GM23338 (cell line): ENCODE measurements at regions not wholly inside any gene's neighbourhood (a gene's known extent, or its start where the extent isn't known, plus 50 kb on each side); places are given as distances from the start of the nearest gene placed in this dataset.

ENCODE experiments used
- ATAC-seq: fragments of 200-7000 bp; cut with Tn5 transposase; 3 replicates; pipeline ENCODE4 v1.9.1; 2020
- DNase-seq: peaks from one replicate; pipeline ENCODE4 v3.0.0-alpha.2; 2015; ENCODE audit warnings: low spot score
- H2AFZ ChIP-seq: fragments of 200-600 bp; sonication (generic); 2 replicates; pipeline ENCODE4 v1.8.0; 2016; ENCODE audit warnings: antibody characterized with exemption, mild to moderate bottlenecking, moderate library complexity
- H3F3A ChIP-seq: fragments of 200-600 bp; sonication (generic); replicated peaks from 2 replicates; pipeline ENCODE4 v1.8.0; 2017; ENCODE audit warnings: antibody characterized with exemption, mixed run types, low read depth
- H3K27ac ChIP-seq: fragments of 200-600 bp; sonication (generic); 2 replicates; pipeline ENCODE4 v1.6.1; 2016; ENCODE audit warnings: low read depth
- H3K27me3 ChIP-seq: fragments of 200-600 bp; sonication (generic); 2 replicates; pipeline ENCODE4 v1.8.0; 2016; ENCODE audit warnings: mild to moderate bottlenecking, mixed run types, moderate library complexity; ENCODE audit not compliant: insufficient read depth
- H3K36me3 ChIP-seq: fragments of 200-600 bp; sonication (generic); 2 replicates; pipeline ENCODE4 v1.8.0; 2016; ENCODE audit warnings: mild to moderate bottlenecking; ENCODE audit not compliant: insufficient read depth
- H3K4me1 ChIP-seq: fragments of 200-600 bp; sonication (generic); 2 replicates; pipeline ENCODE4 v1.8.0; 2016; ENCODE audit warnings: mild to moderate bottlenecking, moderate library complexity; ENCODE audit not compliant: insufficient read depth
- H3K4me2 ChIP-seq: fragments of 200-600 bp; sonication (generic); 2 replicates; pipeline ENCODE4 v1.7.1; 2017; ENCODE audit warnings: mixed run types
- H3K4me3 ChIP-seq: fragments of 200-600 bp; sonication (generic); 2 replicates; pipeline ENCODE4 v1.6.1; 2016; ENCODE audit warnings: mixed run types
- H3K79me2 ChIP-seq: fragments of 200-600 bp; sonication (generic); replicated peaks from 2 replicates; pipeline ENCODE4 v1.8.0; 2017; ENCODE audit warnings: mild to moderate bottlenecking; ENCODE audit not compliant: insufficient read depth
- H3K9me2 ChIP-seq: fragments of 200-600 bp; sonication (generic); 2 replicates; pipeline ENCODE4 v1.8.0; 2017; ENCODE audit not compliant: insufficient read depth
- H4K20me1 ChIP-seq: fragments of 200-600 bp; sonication (generic); replicated peaks from 2 replicates; pipeline ENCODE4 v1.8.0; 2017; ENCODE audit warnings: mild to moderate bottlenecking; ENCODE audit not compliant: insufficient read depth
- H3K27ac Mint-ChIP-seq: 2 replicates; pipeline ENCODE4 v1.8.0; 2020; ENCODE audit warnings: inconsistent platforms, mild to moderate bottlenecking, moderate library complexity, mixed read lengths
- H3K27me3 Mint-ChIP-seq: 3 replicates; pipeline ENCODE4 v1.8.0; 2022; ENCODE audit warnings: low read depth, mild to moderate bottlenecking, moderate library complexity, mixed read lengths, inconsistent platforms; ENCODE audit not compliant: insufficient read depth, poor library complexity
- H3K36me3 Mint-ChIP-seq: 3 replicates; pipeline ENCODE4 v1.8.0; 2021; ENCODE audit warnings: low read depth, mild to moderate bottlenecking, inconsistent platforms, moderate library complexity, mixed read lengths
- H3K4me1 Mint-ChIP-seq: 3 replicates; pipeline ENCODE4 v1.8.0; 2020; ENCODE audit warnings: mild to moderate bottlenecking, inconsistent platforms, mixed read lengths
- H3K4me3 Mint-ChIP-seq: 3 replicates; pipeline ENCODE4 v1.8.0; 2021; ENCODE audit warnings: moderate library complexity, mild to moderate bottlenecking, inconsistent platforms, mixed read lengths
- H3K9me3 Mint-ChIP-seq: 3 replicates; pipeline ENCODE4 v1.8.0; 2020; ENCODE audit warnings: moderate library complexity, mild to moderate bottlenecking, inconsistent platforms, mixed read lengths
- CREB1 ChIP-seq: fragments of 250-450 bp; sonication (Bioruptor Pico); IDR thresholded peaks from 2 replicates; pipeline ENCODE4 v1.5.0; 2020; ENCODE audit warnings: low read depth, mild to moderate bottlenecking, moderate library complexity
- EZH2 ChIP-seq: fragments of 200-600 bp; sonication (generic); IDR thresholded peaks from one replicate; pipeline ENCODE4 v1.8.0; 2017; ENCODE audit warnings: antibody characterized with exemption, mild to moderate bottlenecking, low read depth; ENCODE audit not compliant: unreplicated experiment
- JUNB ChIP-seq: IDR thresholded peaks from one replicate; pipeline ENCODE4 v1.6.1; 2016; ENCODE audit warnings: antibody characterized with exemption; ENCODE audit not compliant: unreplicated experiment
- POLR2AphosphoS5 ChIP-seq: IDR thresholded peaks from 2 replicates; pipeline ENCODE4 v1.6.1; 2016; ENCODE audit warnings: antibody characterized with exemption, low read depth
- ZNF114 ChIP-seq: fragments of 250-450 bp; sonication (Bioruptor Pico); IDR thresholded peaks from 2 replicates; pipeline ENCODE4 v1.5.0; 2020; ENCODE audit warnings: mild to moderate bottlenecking, moderate library complexity
- TF ChIP-seq, protein P1 (sequence below): IDR thresholded peaks from 2 replicates; pipeline ENCODE4 v1.6.1; 2016; ENCODE audit warnings: antibody characterized with exemption
- TF ChIP-seq, protein P2 (sequence below): fragments of 250-450 bp; sonication (Bioruptor Pico); IDR thresholded peaks from 2 replicates; pipeline ENCODE4 v1.5.0; 2020; ENCODE audit warnings: mild to moderate bottlenecking, moderate library complexity
- TF ChIP-seq, protein P3 (sequence below): IDR thresholded peaks from one replicate; pipeline ENCODE4 v1.6.1; 2018; ENCODE audit warnings: antibody characterized with exemption; ENCODE audit not compliant: unreplicated experiment

DNA sequence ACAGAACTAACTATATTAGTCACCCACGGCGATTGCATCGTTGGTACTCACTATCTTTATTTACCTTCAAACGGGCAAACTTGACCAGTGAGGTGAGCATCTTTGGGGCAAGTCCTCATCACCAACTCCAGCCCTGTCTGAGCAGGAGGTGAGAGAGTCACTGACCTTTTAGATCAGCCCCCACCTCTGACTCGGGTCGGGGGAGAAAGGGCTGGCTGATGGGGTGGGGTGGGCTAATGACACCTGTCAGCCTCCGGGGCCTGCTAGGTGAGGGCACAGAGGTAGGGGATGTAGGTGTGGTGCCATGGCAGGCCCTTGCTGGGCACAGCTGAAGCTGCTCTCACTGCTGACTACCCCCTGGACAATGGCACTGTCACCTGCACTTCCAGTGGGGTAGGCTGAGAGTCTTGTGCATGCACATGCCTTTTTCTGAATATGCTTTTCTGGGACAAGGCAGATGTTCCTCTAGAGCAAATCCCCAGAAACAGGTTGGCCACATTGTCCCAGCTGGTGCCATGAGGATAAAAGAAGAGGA is 359.5 kb upstream of the MKI67 start:
- Mint-ChIP-seq H3K36me3 (no peaks in the 10 kb centered on the region), H3K27me3 (peaks cover 11% of the 10 kb centered on the region), H3K9me3 (peaks cover 2% of the 10 kb centered on the region; the same call in 1 of the 3 replicates), H3K4me1 (peaks cover 24% of the 10 kb centered on the region), H3K4me3 (no peak overlapping the region), H3K27ac (no peak overlapping the region)
- H3K27me3 ChIP-seq = no peaks in the 10 kb centered on the region
- H3K4me3 ChIP-seq = no peak overlapping the region
- H3K9me2 ChIP-seq = no peaks in the 10 kb centered on the region; the same call in none of the 2 replicates
- TF ChIP-seq, protein P1, sequence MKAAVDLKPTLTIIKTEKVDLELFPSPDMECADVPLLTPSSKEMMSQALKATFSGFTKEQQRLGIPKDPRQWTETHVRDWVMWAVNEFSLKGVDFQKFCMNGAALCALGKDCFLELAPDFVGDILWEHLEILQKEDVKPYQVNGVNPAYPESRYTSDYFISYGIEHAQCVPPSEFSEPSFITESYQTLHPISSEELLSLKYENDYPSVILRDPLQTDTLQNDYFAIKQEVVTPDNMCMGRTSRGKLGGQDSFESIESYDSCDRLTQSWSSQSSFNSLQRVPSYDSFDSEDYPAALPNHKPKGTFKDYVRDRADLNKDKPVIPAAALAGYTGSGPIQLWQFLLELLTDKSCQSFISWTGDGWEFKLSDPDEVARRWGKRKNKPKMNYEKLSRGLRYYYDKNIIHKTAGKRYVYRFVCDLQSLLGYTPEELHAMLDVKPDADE = no peak
- TF ChIP-seq, protein P2, sequence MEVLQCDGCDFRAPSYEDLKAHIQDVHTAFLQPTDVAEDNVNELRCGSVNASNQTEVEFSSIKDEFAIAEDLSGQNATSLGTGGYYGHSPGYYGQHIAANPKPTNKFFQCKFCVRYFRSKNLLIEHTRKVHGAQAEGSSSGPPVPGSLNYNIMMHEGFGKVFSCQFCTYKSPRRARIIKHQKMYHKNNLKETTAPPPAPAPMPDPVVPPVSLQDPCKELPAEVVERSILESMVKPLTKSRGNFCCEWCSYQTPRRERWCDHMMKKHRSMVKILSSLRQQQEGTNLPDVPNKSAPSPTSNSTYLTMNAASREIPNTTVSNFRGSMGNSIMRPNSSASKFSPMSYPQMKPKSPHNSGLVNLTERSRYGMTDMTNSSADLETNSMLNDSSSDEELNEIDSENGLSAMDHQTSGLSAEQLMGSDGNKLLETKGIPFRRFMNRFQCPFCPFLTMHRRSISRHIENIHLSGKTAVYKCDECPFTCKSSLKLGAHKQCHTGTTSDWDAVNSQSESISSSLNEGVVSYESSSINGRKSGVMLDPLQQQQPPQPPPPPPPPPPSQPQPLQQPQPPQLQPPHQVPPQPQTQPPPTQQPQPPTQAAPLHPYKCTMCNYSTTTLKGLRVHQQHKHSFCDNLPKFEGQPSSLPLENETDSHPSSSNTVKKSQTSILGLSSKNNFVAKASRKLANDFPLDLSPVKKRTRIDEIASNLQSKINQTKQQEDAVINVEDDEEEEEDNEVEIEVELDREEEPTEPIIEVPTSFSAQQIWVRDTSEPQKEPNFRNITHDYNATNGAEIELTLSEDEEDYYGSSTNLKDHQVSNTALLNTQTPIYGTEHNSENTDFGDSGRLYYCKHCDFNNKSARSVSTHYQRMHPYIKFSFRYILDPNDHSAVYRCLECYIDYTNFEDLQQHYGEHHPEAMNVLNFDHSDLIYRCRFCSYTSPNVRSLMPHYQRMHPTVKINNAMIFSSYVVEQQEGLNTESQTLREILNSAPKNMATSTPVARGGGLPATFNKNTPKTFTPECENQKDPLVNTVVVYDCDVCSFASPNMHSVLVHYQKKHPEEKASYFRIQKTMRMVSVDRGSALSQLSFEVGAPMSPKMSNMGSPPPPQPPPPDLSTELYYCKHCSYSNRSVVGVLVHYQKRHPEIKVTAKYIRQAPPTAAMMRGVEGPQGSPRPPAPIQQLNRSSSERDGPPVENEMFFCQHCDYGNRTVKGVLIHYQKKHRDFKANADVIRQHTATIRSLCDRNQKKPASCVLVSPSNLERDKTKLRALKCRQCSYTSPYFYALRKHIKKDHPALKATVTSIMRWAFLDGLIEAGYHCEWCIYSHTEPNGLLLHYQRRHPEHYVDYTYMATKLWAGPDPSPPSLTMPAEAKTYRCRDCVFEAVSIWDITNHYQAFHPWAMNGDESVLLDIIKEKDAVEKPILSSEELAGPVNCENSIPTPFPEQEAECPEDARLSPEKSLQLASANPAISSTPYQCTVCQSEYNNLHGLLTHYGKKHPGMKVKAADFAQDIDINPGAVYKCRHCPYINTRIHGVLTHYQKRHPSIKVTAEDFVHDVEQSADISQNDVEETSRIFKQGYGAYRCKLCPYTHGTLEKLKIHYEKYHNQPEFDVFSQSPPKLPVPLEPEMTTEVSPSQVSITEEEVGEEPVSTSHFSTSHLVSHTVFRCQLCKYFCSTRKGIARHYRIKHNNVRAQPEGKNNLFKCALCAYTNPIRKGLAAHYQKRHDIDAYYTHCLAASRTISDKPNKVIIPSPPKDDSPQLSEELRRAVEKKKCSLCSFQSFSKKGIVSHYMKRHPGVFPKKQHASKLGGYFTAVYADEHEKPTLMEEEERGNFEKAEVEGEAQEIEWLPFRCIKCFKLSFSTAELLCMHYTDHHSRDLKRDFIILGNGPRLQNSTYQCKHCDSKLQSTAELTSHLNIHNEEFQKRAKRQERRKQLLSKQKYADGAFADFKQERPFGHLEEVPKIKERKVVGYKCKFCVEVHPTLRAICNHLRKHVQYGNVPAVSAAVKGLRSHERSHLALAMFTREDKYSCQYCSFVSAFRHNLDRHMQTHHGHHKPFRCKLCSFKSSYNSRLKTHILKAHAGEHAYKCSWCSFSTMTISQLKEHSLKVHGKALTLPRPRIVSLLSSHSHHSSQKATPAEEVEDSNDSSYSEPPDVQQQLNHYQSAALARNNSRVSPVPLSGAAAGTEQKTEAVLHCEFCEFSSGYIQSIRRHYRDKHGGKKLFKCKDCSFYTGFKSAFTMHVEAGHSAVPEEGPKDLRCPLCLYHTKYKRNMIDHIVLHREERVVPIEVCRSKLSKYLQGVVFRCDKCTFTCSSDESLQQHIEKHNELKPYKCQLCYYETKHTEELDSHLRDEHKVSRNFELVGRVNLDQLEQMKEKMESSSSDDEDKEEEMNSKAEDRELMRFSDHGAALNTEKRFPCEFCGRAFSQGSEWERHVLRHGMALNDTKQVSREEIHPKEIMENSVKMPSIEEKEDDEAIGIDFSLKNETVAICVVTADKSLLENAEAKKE (CRISPR knock-in tag) = no peak
- TF ChIP-seq CREB1 (CRISPR knock-in tag) = no peak
- no peak overlapping the region for H3K27ac ChIP-seq
- no peak for ATAC-seq
- no peaks in the 10 kb centered on the region for H4K20me1 ChIP-seq
- no peaks in the 10 kb centered on the region for H3K79me2 ChIP-seq
- H3F3A ChIP-seq = no peaks in the 10 kb centered on the region
- no peaks in the 10 kb centered on the region for H3K36me3 ChIP-seq
- no peak overlapping the region for H2AFZ ChIP-seq
- H3K4me2 ChIP-seq = no peak overlapping the region
- no peak for DNase-seq
- no peaks in the 10 kb centered on the region; the same call in 1 of the 2 replicates for H3K4me1 ChIP-seq

DNA sequence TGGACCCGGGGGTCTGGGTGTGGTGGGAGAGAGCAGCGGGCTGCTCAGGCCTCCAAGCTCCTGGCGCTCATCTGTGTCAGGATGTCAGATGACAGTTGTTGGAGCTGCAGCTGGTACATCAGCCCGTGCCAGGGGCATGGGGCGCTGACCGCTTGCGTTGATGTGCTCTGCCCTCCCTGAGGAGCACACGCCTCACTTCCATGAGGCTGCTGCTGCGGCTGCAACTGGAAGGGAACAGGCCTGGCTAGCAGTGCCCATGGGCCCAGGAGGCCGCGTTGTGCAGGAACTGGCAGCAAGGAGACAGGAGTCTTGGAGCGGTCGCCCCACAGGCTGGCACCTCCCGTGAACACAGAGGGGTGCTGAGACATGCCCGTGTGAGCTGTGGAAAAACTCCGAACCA is 361.3 kb upstream of the MKI67 start:
- H4K20me1 ChIP-seq = no peaks in the 10 kb centered on the region
- H3K27ac Mint-ChIP-seq = no peak overlapping the region
- H3K9me3 Mint-ChIP-seq = peaks cover 2% of the 10 kb centered on the region; the same call in 2 of the 3 replicates
- ATAC-seq (no peak), DNase-seq (no peak)
- H2AFZ ChIP-seq = no peak overlapping the region
- no peaks in the 10 kb centered on the region; the same call in 1 of the 2 replicates for H3K4me1 ChIP-seq
- no peaks in the 10 kb centered on the region for H3F3A ChIP-seq
- H3K4me3 Mint-ChIP-seq = no peak overlapping the region
- H3K4me2 ChIP-seq = no peak overlapping the region
- no peak overlapping the region for H3K4me3 ChIP-seq
- no peaks in the 10 kb centered on the region for H3K79me2 ChIP-seq
- H3K27ac ChIP-seq = no peak overlapping the region
- H3K9me2 ChIP-seq = no peaks in the 10 kb centered on the region; the same call in none of the 2 replicates
- H3K27me3 ChIP-seq = no peaks in the 10 kb centered on the region
- no peaks in the 10 kb centered on the region for H3K36me3 Mint-ChIP-seq
- peaks cover 3% of the 10 kb centered on the region for H3K27me3 Mint-ChIP-seq
- peaks cover 11% of the 10 kb centered on the region for H3K4me1 Mint-ChIP-seq
- no peaks in the 10 kb centered on the region for H3K36me3 ChIP-seq
- TF ChIP-seq, protein P3, sequence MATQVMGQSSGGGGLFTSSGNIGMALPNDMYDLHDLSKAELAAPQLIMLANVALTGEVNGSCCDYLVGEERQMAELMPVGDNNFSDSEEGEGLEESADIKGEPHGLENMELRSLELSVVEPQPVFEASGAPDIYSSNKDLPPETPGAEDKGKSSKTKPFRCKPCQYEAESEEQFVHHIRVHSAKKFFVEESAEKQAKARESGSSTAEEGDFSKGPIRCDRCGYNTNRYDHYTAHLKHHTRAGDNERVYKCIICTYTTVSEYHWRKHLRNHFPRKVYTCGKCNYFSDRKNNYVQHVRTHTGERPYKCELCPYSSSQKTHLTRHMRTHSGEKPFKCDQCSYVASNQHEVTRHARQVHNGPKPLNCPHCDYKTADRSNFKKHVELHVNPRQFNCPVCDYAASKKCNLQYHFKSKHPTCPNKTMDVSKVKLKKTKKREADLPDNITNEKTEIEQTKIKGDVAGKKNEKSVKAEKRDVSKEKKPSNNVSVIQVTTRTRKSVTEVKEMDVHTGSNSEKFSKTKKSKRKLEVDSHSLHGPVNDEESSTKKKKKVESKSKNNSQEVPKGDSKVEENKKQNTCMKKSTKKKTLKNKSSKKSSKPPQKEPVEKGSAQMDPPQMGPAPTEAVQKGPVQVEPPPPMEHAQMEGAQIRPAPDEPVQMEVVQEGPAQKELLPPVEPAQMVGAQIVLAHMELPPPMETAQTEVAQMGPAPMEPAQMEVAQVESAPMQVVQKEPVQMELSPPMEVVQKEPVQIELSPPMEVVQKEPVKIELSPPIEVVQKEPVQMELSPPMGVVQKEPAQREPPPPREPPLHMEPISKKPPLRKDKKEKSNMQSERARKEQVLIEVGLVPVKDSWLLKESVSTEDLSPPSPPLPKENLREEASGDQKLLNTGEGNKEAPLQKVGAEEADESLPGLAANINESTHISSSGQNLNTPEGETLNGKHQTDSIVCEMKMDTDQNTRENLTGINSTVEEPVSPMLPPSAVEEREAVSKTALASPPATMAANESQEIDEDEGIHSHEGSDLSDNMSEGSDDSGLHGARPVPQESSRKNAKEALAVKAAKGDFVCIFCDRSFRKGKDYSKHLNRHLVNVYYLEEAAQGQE = no peak
- TF ChIP-seq EZH2 (no peak), ZNF114 (CRISPR knock-in tag) (no peak), POLR2AphosphoS5 (no peak), JUNB (no peak)
- TF ChIP-seq, protein P1 = no peak
